Activated naive CD8-positive, alpha-beta T cell treated with anti-CD3 and anti-CD28 coated beads, Interleukin-2, amount 50 U/mL, for 24 hours (primary cell): ENCODE measurements at regions not wholly inside any gene's neighbourhood (a gene's known extent, or its start where the extent isn't known, plus 50 kb on each side); places are given as distances from the start of the nearest gene placed in this dataset.

Experiments used
- ATAC-seq: fragments of 150-1000 bp; cut with Tn5 transposase; one replicate; pipeline ENCODE4 v1.10.0; 2021
- DNase-seq: peaks from one replicate; pipeline ENCODE4 v3.0.0; 2021
- H3K27ac Mint-ChIP-seq: one replicate; pipeline ENCODE4 v1.8.0; 2021; ENCODE audit warnings: mild to moderate bottlenecking, mixed read lengths
- H3K27me3 Mint-ChIP-seq: one replicate; pipeline ENCODE4 v1.8.0; 2021; ENCODE audit warnings: mixed read lengths
- H3K36me3 Mint-ChIP-seq: one replicate; pipeline ENCODE4 v1.8.0; 2021; ENCODE audit warnings: low read depth, mixed read lengths
- H3K4me1 Mint-ChIP-seq: one replicate; pipeline ENCODE4 v1.8.0; 2021; ENCODE audit warnings: mixed read lengths
- H3K4me3 Mint-ChIP-seq: one replicate; pipeline ENCODE4 v1.8.0; 2021; ENCODE audit warnings: mild to moderate bottlenecking, moderate library complexity, mixed read lengths
- H3K9me3 Mint-ChIP-seq: one replicate; pipeline ENCODE4 v1.8.0; 2021; ENCODE audit warnings: mixed read lengths

- Mint-ChIP-seq H3K27me3 (peaks cover 5% of the 10 kb centered on the region), H3K27ac (no peak overlapping the region), H3K4me3 (no peak overlapping the region), H3K36me3 (no peaks in the 10 kb centered on the region), H3K4me1 (no peaks in the 10 kb centered on the region), H3K9me3 (no peaks in the 10 kb centered on the region)
- ATAC-seq (no peak), DNase-seq (no peak)
These were observed 359.2 kb downstream of the BUD13 start for GRCh38 chr11:116413301-116414242.

GRCh38 chr11:116412118-116412889, 360.5 kb downstream of the BUD13 start:
- DNase-seq (no peak), ATAC-seq (no peak)
- no peaks in the 10 kb centered on the region for H3K9me3 Mint-ChIP-seq
- H3K27ac Mint-ChIP-seq = no peak overlapping the region
- no peaks in the 10 kb centered on the region for H3K4me1 Mint-ChIP-seq
- no peak overlapping the region for H3K4me3 Mint-ChIP-seq
- H3K27me3 Mint-ChIP-seq = peaks cover 5% of the 10 kb centered on the region
- H3K36me3 Mint-ChIP-seq = no peaks in the 10 kb centered on the region

GRCh38 chr11:116409238-116409637, 363.5 kb downstream of the BUD13 start:
- H3K27ac Mint-ChIP-seq = no peak overlapping the region
- no peak overlapping the region for H3K4me3 Mint-ChIP-seq
- no peaks in the 10 kb centered on the region for H3K9me3 Mint-ChIP-seq
- no peaks in the 10 kb centered on the region for H3K4me1 Mint-ChIP-seq
- no peak for ATAC-seq
- no peaks in the 10 kb centered on the region for H3K36me3 Mint-ChIP-seq
- H3K27me3 Mint-ChIP-seq = peaks cover 5% of the 10 kb centered on the region
- DNase-seq = no peak

- Mint-ChIP-seq H3K4me1 (no peaks in the 10 kb centered on the region), H3K9me3 (no peaks in the 10 kb centered on the region), H3K27me3 (no peaks in the 10 kb centered on the region), H3K4me3 (no peak overlapping the region), H3K36me3 (no peaks in the 10 kb centered on the region), H3K27ac (no peak overlapping the region)
- DNase-seq = no peak
- no peak for ATAC-seq
These were observed 366.7 kb downstream of the BUD13 start for GRCh38 chr11:116406042-116406441.

- no peaks in the 10 kb centered on the region for H3K9me3 Mint-ChIP-seq
These were observed 368.4 kb downstream of the BUD13 start for GRCh38 chr11:116404462-116404798.

GRCh38 chr11:116403794-116404461, 368.9 kb downstream of the BUD13 start:
- Mint-ChIP-seq H3K27ac (no peak overlapping the region), H3K9me3 (no peaks in the 10 kb centered on the region), H3K4me1 (no peaks in the 10 kb centered on the region), H3K27me3 (no peaks in the 10 kb centered on the region), H3K36me3 (no peaks in the 10 kb centered on the region), H3K4me3 (no peak overlapping the region)
- ATAC-seq (no peak), DNase-seq (no peak)

More at GRCh38 chr11:116404462-116404798, 368.4 kb downstream of the BUD13 start:
- Mint-ChIP-seq H3K4me1 (no peaks in the 10 kb centered on the region), H3K27ac (no peak overlapping the region), H3K27me3 (no peaks in the 10 kb centered on the region), H3K4me3 (no peak overlapping the region), H3K36me3 (no peaks in the 10 kb centered on the region)
- ATAC-seq = no peak
- DNase-seq = no peak

GRCh38 chr11:116400081-116400480, 372.7 kb downstream of the BUD13 start:
- H3K4me3 Mint-ChIP-seq = no peak overlapping the region
- no peaks in the 10 kb centered on the region for H3K4me1 Mint-ChIP-seq
- H3K27me3 Mint-ChIP-seq = no peaks in the 10 kb centered on the region
- H3K27ac Mint-ChIP-seq = no peak overlapping the region
- no peaks in the 10 kb centered on the region for H3K9me3 Mint-ChIP-seq
- ATAC-seq (no peak), DNase-seq (no peak)
- no peaks in the 10 kb centered on the region for H3K36me3 Mint-ChIP-seq

GRCh38 chr11:116397602-116398084, 375.1 kb downstream of the BUD13 start:
- no peak for ATAC-seq
- no peaks in the 10 kb centered on the region for H3K9me3 Mint-ChIP-seq

GRCh38 chr11:116396331-116396730, 376.5 kb downstream of the BUD13 start:
- Mint-ChIP-seq H3K27ac (no peak overlapping the region), H3K9me3 (no peaks in the 10 kb centered on the region), H3K4me1 (no peaks in the 10 kb centered on the region), H3K27me3 (no peaks in the 10 kb centered on the region), H3K4me3 (no peak overlapping the region), H3K36me3 (no peaks in the 10 kb centered on the region)
- ATAC-seq (no peak), DNase-seq (no peak)

More at GRCh38 chr11:116397602-116398084, 375.1 kb downstream of the BUD13 start:
- Mint-ChIP-seq H3K27me3 (no peaks in the 10 kb centered on the region), H3K4me1 (no peaks in the 10 kb centered on the region), H3K4me3 (no peak overlapping the region), H3K36me3 (no peaks in the 10 kb centered on the region), H3K27ac (no peak overlapping the region)
- no peak for DNase-seq

- Mint-ChIP-seq H3K27ac (no peak overlapping the region), H3K36me3 (no peaks in the 10 kb centered on the region), H3K4me1 (no peaks in the 10 kb centered on the region), H3K9me3 (no peaks in the 10 kb centered on the region), H3K27me3 (no peaks in the 10 kb centered on the region), H3K4me3 (no peak overlapping the region)
- no peak for ATAC-seq
- DNase-seq = no peak
These were observed 378.8 kb downstream of the BUD13 start for GRCh38 chr11:116394022-116394421.

GRCh38 chr11:116390963-116391362, 381.8 kb downstream of the BUD13 start:
- no peak for DNase-seq
- H3K4me3 Mint-ChIP-seq = no peak overlapping the region
- no peaks in the 10 kb centered on the region for H3K9me3 Mint-ChIP-seq
- no peaks in the 10 kb centered on the region for H3K4me1 Mint-ChIP-seq
- no peak for ATAC-seq
- H3K27me3 Mint-ChIP-seq = no peaks in the 10 kb centered on the region
- no peaks in the 10 kb centered on the region for H3K36me3 Mint-ChIP-seq
- H3K27ac Mint-ChIP-seq = no peak overlapping the region

GRCh38 chr11:116388146-116388545, 384.6 kb downstream of the BUD13 start:
- DNase-seq = no peak
- Mint-ChIP-seq H3K4me3 (no peak overlapping the region), H3K36me3 (no peaks in the 10 kb centered on the region), H3K27me3 (no peaks in the 10 kb centered on the region), H3K9me3 (no peaks in the 10 kb centered on the region), H3K4me1 (no peaks in the 10 kb centered on the region), H3K27ac (no peak overlapping the region)
- no peak for ATAC-seq

- ATAC-seq (no peak), DNase-seq (no peak)
- Mint-ChIP-seq H3K27ac (no peak overlapping the region), H3K9me3 (no peaks in the 10 kb centered on the region), H3K36me3 (no peaks in the 10 kb centered on the region), H3K4me3 (no peak overlapping the region), H3K4me1 (no peaks in the 10 kb centered on the region), H3K27me3 (no peaks in the 10 kb centered on the region)
These were observed 385.1 kb downstream of the BUD13 start for GRCh38 chr11:116387641-116388040.

- Mint-ChIP-seq H3K27me3 (no peaks in the 10 kb centered on the region), H3K4me1 (no peaks in the 10 kb centered on the region), H3K4me3 (no peak overlapping the region), H3K27ac (no peak overlapping the region), H3K9me3 (no peaks in the 10 kb centered on the region), H3K36me3 (no peaks in the 10 kb centered on the region)
- ATAC-seq = no peak
- DNase-seq = no peak
These were observed 386.6 kb downstream of the BUD13 start for GRCh38 chr11:116386118-116386699.
